ENCODE measurements at regions not wholly inside any gene's neighbourhood (a gene's known extent, or its start where the extent isn't known, plus 50 kb on each side); places are given as distances from the start of the nearest gene placed in this dataset.

GRCh38 chr22:27115816-27116256 is 458.4 kb downstream of the MIAT start:
- no peak for TF ChIP-seq CTCF (IDR thresholded peaks at IDR 0.05; ENCODE audit: low read length)
- no peak for TF ChIP-seq EZH2 (optimal IDR thresholded peaks at IDR 0.05; ENCODE audit: low read depth, low read length)

All from MM.1S (cell line).